Neural cell (in vitro differentiated cells): ENCODE measurements at regions not wholly inside any gene's neighbourhood (a gene's known extent, or its start where the extent isn't known, plus 50 kb on each side); places are given as distances from the start of the nearest gene placed in this dataset.

Source experiments
- H2AFZ ChIP-seq: fragments of 200-600, 300-800 bp; sonication (generic), shearing (Covaris generic); 2 replicates; pipeline ENCODE4 v1.6.0; 2014; ENCODE audit warnings: low read depth, mild to moderate bottlenecking, antibody characterized with exemption, low read length, moderate library complexity
- H3F3A ChIP-seq: fragments of 200-600 bp; shearing (Covaris generic); 2 replicates; pipeline ENCODE4 v1.6.1; 2016; ENCODE audit warnings: mild to moderate bottlenecking, moderate library complexity, mixed read lengths, antibody characterized with exemption, low read length; ENCODE audit not compliant: insufficient read depth, poor library complexity, severe bottlenecking
- H3K27ac ChIP-seq: fragments of 200-600, 300-800 bp; sonication (generic), shearing (Covaris generic); 2 replicates; pipeline ENCODE4 v1.5.1; 2014; ENCODE audit warnings: mild to moderate bottlenecking, low read length, moderate library complexity
- H3K27me3 ChIP-seq: fragments of 300-800, 200-600 bp; sonication (generic), shearing (Covaris generic); 2 replicates; pipeline ENCODE4 v1.6.0; 2014; ENCODE audit warnings: mild to moderate bottlenecking, low read depth, low read length, moderate library complexity; ENCODE audit not compliant: insufficient read depth
- H3K36me3 ChIP-seq: fragments of 300-800, 200-600 bp; sonication (generic), shearing (Covaris generic); 2 replicates; pipeline ENCODE4 v1.5.1; 2014; ENCODE audit warnings: mild to moderate bottlenecking, antibody characterized with exemption, low read length, moderate library complexity; ENCODE audit not compliant: insufficient read depth
- H3K4me2 ChIP-seq: fragments of 300-800, 200-600 bp; sonication (generic), shearing (Covaris generic); 2 replicates; pipeline ENCODE4 v1.6.0; 2014; ENCODE audit warnings: mild to moderate bottlenecking, low read length
- H3K4me3 ChIP-seq: fragments of 300-800, 200-600 bp; sonication (generic), shearing (Covaris generic); 2 replicates; pipeline ENCODE4 v1.5.1; 2014; ENCODE audit warnings: mild to moderate bottlenecking, low read length, moderate library complexity
- H3K79me2 ChIP-seq: fragments of 200-600 bp; shearing (Covaris generic); replicated peaks from 2 replicates; pipeline ENCODE4 v1.6.0; 2014; ENCODE audit warnings: mild to moderate bottlenecking, low read length, moderate library complexity; ENCODE audit not compliant: insufficient read depth
- H3K9ac ChIP-seq: fragments of 300-800, 200-600 bp; sonication (generic), shearing (Covaris generic); 2 replicates; pipeline ENCODE4 v1.6.1; 2016; ENCODE audit warnings: mild to moderate bottlenecking, low read length, mixed read lengths
- H3K9me2 ChIP-seq: fragments of 200-600 bp; shearing (Covaris generic); 2 replicates; pipeline ENCODE4 v1.6.1; 2016; ENCODE audit warnings: mild to moderate bottlenecking, low read length, mixed read lengths; ENCODE audit not compliant: insufficient read depth
- H3K9me3 ChIP-seq: fragments of 200-600, 300-800 bp; sonication (generic), shearing (Covaris generic); 2 replicates; pipeline ENCODE4 v1.6.1; 2016; ENCODE audit warnings: mild to moderate bottlenecking, mixed run types, low read length, moderate library complexity, mixed read lengths
- H4K20me1 ChIP-seq: fragments of 200-600 bp; shearing (Covaris generic); 2 replicates; pipeline ENCODE4 v1.6.1; 2016; ENCODE audit warnings: mild to moderate bottlenecking, mixed run types; ENCODE audit not compliant: insufficient read depth
- EP300 ChIP-seq: fragments of 450-650 bp; conservative IDR thresholded peaks from 2 replicates; pipeline ENCODE4 v1.6.1; 2014; ENCODE audit warnings: antibody characterized with exemption, mild to moderate bottlenecking, moderate library complexity; ENCODE audit not compliant: poor library complexity, severe bottlenecking
- EZH2 ChIP-seq: fragments of 200-600, 300-800 bp; shearing (Covaris generic), sonication (generic); IDR thresholded peaks from 2 replicates; pipeline ENCODE4 v1.6.1; 2014; ENCODE audit warnings: antibody characterized with exemption, low read length, borderline replicate concordance, mild to moderate bottlenecking; ENCODE audit not compliant: insufficient read depth, poor library complexity, severe bottlenecking
- MXI1 ChIP-seq: fragments of 450-650 bp; conservative IDR thresholded peaks from 2 replicates; pipeline ENCODE4 v1.6.1; 2014; ENCODE audit warnings: antibody characterized with exemption, mild to moderate bottlenecking; ENCODE audit not compliant: poor library complexity, severe bottlenecking
- POLR2AphosphoS5 ChIP-seq: IDR thresholded peaks from 2 replicates; pipeline ENCODE4 v1.6.1; 2012
- RAD21 ChIP-seq: fragments of 450-650 bp; conservative IDR thresholded peaks from 2 replicates; pipeline ENCODE4 v1.6.1; 2014; ENCODE audit warnings: antibody characterized with exemption, mild to moderate bottlenecking, moderate library complexity
- SMC3 ChIP-seq: fragments of 450-650 bp; conservative IDR thresholded peaks from 2 replicates; pipeline ENCODE4 v1.6.1; 2014; ENCODE audit warnings: antibody characterized with exemption, mild to moderate bottlenecking, moderate library complexity; ENCODE audit not compliant: poor library complexity
- TAF1 ChIP-seq: IDR thresholded peaks from 2 replicates; pipeline ENCODE4 v1.6.1; 2012; ENCODE audit warnings: low read depth
- TF ChIP-seq, protein P1 (sequence below): fragments of 450-650 bp; IDR thresholded peaks from 2 replicates; pipeline ENCODE4 v1.5.1; 2014; ENCODE audit warnings: antibody characterized with exemption, mild to moderate bottlenecking, moderate library complexity; ENCODE audit not compliant: poor library complexity, severe bottlenecking
- TF ChIP-seq, protein P2 (sequence below): IDR thresholded peaks from 2 replicates; pipeline ENCODE4 v1.6.1; 2012; ENCODE audit warnings: borderline replicate concordance

DNA sequence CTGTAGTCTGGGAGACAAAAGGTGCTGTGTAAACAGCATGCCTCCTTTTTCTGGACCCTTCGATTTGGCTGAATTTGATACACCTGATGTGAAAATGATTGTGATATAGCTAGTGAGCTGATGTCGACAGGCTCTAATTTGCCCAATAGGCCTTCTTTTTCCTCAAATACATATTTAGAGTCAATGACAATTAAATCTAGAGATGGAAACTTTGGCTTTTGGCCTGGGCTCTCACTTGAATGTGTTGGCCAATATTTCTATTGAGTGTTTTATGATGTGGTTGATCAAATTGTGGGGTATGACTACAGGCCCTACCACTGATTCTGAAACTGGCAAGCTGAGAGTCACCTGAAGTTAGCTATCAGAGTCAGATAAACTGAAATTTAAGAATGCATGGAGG is 151.8 kb upstream of the MEOX2 start:
- H2AFZ ChIP-seq = no peak overlapping the region
- no peaks in the 10 kb centered on the region for H3K9me2 ChIP-seq
- H3K4me3 ChIP-seq = no peak overlapping the region
- H3F3A ChIP-seq = no peaks in the 10 kb centered on the region
- no peaks in the 10 kb centered on the region for H3K36me3 ChIP-seq
- H3K9ac ChIP-seq = no peak overlapping the region
- TF ChIP-seq, protein P1, sequence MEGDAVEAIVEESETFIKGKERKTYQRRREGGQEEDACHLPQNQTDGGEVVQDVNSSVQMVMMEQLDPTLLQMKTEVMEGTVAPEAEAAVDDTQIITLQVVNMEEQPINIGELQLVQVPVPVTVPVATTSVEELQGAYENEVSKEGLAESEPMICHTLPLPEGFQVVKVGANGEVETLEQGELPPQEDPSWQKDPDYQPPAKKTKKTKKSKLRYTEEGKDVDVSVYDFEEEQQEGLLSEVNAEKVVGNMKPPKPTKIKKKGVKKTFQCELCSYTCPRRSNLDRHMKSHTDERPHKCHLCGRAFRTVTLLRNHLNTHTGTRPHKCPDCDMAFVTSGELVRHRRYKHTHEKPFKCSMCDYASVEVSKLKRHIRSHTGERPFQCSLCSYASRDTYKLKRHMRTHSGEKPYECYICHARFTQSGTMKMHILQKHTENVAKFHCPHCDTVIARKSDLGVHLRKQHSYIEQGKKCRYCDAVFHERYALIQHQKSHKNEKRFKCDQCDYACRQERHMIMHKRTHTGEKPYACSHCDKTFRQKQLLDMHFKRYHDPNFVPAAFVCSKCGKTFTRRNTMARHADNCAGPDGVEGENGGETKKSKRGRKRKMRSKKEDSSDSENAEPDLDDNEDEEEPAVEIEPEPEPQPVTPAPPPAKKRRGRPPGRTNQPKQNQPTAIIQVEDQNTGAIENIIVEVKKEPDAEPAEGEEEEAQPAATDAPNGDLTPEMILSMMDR = no peak
- TF ChIP-seq EP300 = no peak
- no peak for TF ChIP-seq TAF1
- no peak for TF ChIP-seq SMC3
- no peak for TF ChIP-seq POLR2AphosphoS5
- no peak for TF ChIP-seq EZH2
- TF ChIP-seq RAD21 = no peak
- no peak for TF ChIP-seq MXI1
- TF ChIP-seq, protein P2, sequence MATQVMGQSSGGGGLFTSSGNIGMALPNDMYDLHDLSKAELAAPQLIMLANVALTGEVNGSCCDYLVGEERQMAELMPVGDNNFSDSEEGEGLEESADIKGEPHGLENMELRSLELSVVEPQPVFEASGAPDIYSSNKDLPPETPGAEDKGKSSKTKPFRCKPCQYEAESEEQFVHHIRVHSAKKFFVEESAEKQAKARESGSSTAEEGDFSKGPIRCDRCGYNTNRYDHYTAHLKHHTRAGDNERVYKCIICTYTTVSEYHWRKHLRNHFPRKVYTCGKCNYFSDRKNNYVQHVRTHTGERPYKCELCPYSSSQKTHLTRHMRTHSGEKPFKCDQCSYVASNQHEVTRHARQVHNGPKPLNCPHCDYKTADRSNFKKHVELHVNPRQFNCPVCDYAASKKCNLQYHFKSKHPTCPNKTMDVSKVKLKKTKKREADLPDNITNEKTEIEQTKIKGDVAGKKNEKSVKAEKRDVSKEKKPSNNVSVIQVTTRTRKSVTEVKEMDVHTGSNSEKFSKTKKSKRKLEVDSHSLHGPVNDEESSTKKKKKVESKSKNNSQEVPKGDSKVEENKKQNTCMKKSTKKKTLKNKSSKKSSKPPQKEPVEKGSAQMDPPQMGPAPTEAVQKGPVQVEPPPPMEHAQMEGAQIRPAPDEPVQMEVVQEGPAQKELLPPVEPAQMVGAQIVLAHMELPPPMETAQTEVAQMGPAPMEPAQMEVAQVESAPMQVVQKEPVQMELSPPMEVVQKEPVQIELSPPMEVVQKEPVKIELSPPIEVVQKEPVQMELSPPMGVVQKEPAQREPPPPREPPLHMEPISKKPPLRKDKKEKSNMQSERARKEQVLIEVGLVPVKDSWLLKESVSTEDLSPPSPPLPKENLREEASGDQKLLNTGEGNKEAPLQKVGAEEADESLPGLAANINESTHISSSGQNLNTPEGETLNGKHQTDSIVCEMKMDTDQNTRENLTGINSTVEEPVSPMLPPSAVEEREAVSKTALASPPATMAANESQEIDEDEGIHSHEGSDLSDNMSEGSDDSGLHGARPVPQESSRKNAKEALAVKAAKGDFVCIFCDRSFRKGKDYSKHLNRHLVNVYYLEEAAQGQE = no peak
- no peaks in the 10 kb centered on the region for H3K9me3 ChIP-seq
- H3K4me2 ChIP-seq = no peak overlapping the region
- no peaks in the 10 kb centered on the region for H4K20me1 ChIP-seq
- H3K27me3 ChIP-seq = no peaks in the 10 kb centered on the region
- no peaks in the 10 kb centered on the region for H3K79me2 ChIP-seq
- H3K27ac ChIP-seq = no peak overlapping the region

DNA sequence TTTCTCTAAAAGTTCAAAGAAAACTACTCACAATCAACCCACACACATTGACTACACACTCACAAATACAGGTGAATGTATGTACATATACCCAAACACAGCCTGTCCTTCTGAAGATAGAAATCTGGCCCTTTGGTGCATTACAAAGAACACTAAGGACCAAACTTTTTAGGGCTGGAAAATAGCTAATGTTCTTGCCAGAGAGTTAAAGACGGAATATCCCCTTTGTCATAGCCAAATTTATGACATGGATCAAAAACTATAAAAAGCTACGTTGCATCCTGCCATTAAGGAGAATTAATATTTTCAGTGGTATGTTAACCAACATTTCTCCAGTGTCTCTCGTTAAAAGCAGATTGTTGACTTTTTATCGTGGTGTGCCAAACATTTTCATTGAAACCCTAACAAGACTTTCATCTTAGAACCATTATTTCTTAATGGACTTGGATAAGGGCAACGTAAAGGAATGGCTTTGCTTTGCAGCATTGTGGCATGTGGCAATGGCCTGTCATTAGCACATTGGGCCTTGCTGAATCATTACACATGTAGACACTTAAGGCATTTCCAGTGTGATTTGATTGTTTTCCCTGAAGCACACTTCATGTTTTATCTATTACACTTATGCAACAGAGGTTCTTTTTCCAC is 150.9 kb upstream of the MEOX2 start:
- Histone ChIP-seq H3K36me3 (no peaks in the 10 kb centered on the region), H3K27ac (no peak overlapping the region), H3F3A (no peaks in the 10 kb centered on the region), H3K27me3 (no peaks in the 10 kb centered on the region), H3K9me2 (no peaks in the 10 kb centered on the region), H3K4me2 (no peak overlapping the region), H3K9ac (no peak overlapping the region), H3K79me2 (no peaks in the 10 kb centered on the region), H2AFZ (no peak overlapping the region), H3K9me3 (no peaks in the 10 kb centered on the region), H4K20me1 (no peaks in the 10 kb centered on the region), H3K4me3 (no peak overlapping the region)
- no peak for TF ChIP-seq EP300
- TF ChIP-seq POLR2AphosphoS5 = no peak
- TF ChIP-seq, protein P1 = no peak
- TF ChIP-seq SMC3 = no peak
- TF ChIP-seq RAD21 = no peak
- TF ChIP-seq EZH2 = no peak
